MM.1S (cell line): ENCODE measurements at regions not wholly inside any gene's neighbourhood (a gene's known extent, or its start where the extent isn't known, plus 50 kb on each side); places are given as distances from the start of the nearest gene placed in this dataset.

Experiments used
- DNase-seq: peaks from one replicate; pipeline ENCODE4 v3.0.0-alpha.2; 2015
- H2AFZ ChIP-seq: fragments of 300-600 bp; sonication (generic); 2 replicates; pipeline ENCODE4 v1.6.0; 2016; ENCODE audit warnings: antibody characterized with exemption, low read length
- H3F3A ChIP-seq: fragments of 300-600 bp; sonication (generic); 2 replicates; pipeline ENCODE4 v1.6.1; 2016; ENCODE audit warnings: mild to moderate bottlenecking, antibody characterized with exemption, low read length, moderate library complexity, mixed read lengths; ENCODE audit not compliant: insufficient read depth
- H3K27ac ChIP-seq: fragments of 300-600 bp; sonication (generic); 2 replicates; pipeline ENCODE4 v1.5.1; 2016; ENCODE audit warnings: mild to moderate bottlenecking, low read length
- H3K27me3 ChIP-seq: fragments of 300-600 bp; sonication (generic); replicated peaks from 2 replicates; pipeline ENCODE4 v1.6.0; 2016; ENCODE audit warnings: low read length; ENCODE audit not compliant: insufficient read depth
- H3K36me3 ChIP-seq: fragments of 300-600 bp; sonication (generic); replicated peaks from 2 replicates; pipeline ENCODE4 v1.6.1; 2016; ENCODE audit warnings: mild to moderate bottlenecking, low read length, mixed read lengths; ENCODE audit not compliant: insufficient read depth
- H3K4me1 ChIP-seq: fragments of 300-600 bp; sonication (generic); 2 replicates; pipeline ENCODE4 v1.6.1; 2016; ENCODE audit warnings: low read length, mixed read lengths
- H3K4me2 ChIP-seq: fragments of 300-600 bp; sonication (generic); 2 replicates; pipeline ENCODE4 v1.6.0; 2016; ENCODE audit warnings: low read depth, low read length
- H3K4me3 ChIP-seq: fragments of 300-600 bp; sonication (generic); 2 replicates; pipeline ENCODE4 v1.5.1; 2016; ENCODE audit warnings: low read length, mixed read lengths
- H3K79me2 ChIP-seq: fragments of 300-600 bp; sonication (generic); 2 replicates; pipeline ENCODE4 v1.6.1; 2016; ENCODE audit warnings: mixed run types, low read length, mixed read lengths
- H3K9ac ChIP-seq: fragments of 300-600 bp; sonication (generic); 2 replicates; pipeline ENCODE4 v1.6.1; 2016; ENCODE audit warnings: low read length, mixed read lengths
- H3K9me2 ChIP-seq: fragments of 300-600 bp; sonication (generic); replicated peaks from 2 replicates; pipeline ENCODE4 v1.6.1; 2016; ENCODE audit warnings: mild to moderate bottlenecking, low read length, mixed read lengths; ENCODE audit not compliant: insufficient read depth
- H3K9me3 ChIP-seq: fragments of 300-600 bp; sonication (generic); replicated peaks from 2 replicates; pipeline ENCODE4 v1.6.1; 2016; ENCODE audit warnings: mild to moderate bottlenecking, low read length, mixed read lengths; ENCODE audit not compliant: insufficient read depth
- H4K20me1 ChIP-seq: fragments of 300-600 bp; sonication (generic); 2 replicates; pipeline ENCODE4 v1.6.1; 2016; ENCODE audit warnings: mild to moderate bottlenecking, low read length, moderate library complexity, mixed read lengths; ENCODE audit not compliant: insufficient read depth
- EZH2 ChIP-seq: fragments of 300-600 bp; sonication (generic); optimal IDR thresholded peaks from 2 replicates; pipeline ENCODE3; 2017; ENCODE audit warnings: low read depth, mild to moderate bottlenecking, antibody characterized with exemption, low read length, mixed read lengths
- EZH2phosphoT487 ChIP-seq: fragments of 300-600 bp; sonication (generic); IDR thresholded peaks from 2 replicates; pipeline ENCODE4 v1.6.1; 2018; ENCODE audit warnings: antibody characterized with exemption, low read length
- TF ChIP-seq, protein P1 (sequence below): fragments of 300-600 bp; sonication (generic); IDR thresholded peaks from 2 replicates; pipeline ENCODE4 v1.5.1; 2016; ENCODE audit warnings: antibody characterized with exemption, low read length, mixed read lengths

DNA sequence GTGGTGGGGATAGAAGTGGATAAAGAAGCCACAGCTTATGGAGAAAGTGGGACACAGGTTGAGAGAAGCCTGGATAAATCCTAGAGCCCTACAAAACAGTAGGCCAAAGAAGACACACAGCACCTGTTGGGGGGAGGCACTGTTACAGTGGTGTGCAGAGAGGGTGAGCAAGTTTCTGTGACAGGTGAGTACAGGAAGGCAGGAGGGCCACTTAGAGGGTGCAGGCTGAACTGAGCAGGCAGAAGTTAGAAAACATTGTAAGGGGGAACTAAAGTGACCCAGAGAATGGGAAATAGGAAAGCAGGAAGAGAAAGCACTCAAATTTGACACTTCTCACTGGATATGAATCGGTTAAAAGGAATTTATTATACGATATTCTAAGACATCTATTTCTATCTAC, 146.1 kb upstream of the TMCO5A start:
- no peak overlapping the region for H3K4me3 ChIP-seq
- H3K9ac ChIP-seq = no peak overlapping the region
- H4K20me1 ChIP-seq = no peaks in the 10 kb centered on the region
- H3F3A ChIP-seq = no peaks in the 10 kb centered on the region
- no peak overlapping the region for H3K27ac ChIP-seq
- H2AFZ ChIP-seq = no peak overlapping the region
- TF ChIP-seq EZH2 (no peak), EZH2phosphoT487 (no peak)
- TF ChIP-seq, protein P1, sequence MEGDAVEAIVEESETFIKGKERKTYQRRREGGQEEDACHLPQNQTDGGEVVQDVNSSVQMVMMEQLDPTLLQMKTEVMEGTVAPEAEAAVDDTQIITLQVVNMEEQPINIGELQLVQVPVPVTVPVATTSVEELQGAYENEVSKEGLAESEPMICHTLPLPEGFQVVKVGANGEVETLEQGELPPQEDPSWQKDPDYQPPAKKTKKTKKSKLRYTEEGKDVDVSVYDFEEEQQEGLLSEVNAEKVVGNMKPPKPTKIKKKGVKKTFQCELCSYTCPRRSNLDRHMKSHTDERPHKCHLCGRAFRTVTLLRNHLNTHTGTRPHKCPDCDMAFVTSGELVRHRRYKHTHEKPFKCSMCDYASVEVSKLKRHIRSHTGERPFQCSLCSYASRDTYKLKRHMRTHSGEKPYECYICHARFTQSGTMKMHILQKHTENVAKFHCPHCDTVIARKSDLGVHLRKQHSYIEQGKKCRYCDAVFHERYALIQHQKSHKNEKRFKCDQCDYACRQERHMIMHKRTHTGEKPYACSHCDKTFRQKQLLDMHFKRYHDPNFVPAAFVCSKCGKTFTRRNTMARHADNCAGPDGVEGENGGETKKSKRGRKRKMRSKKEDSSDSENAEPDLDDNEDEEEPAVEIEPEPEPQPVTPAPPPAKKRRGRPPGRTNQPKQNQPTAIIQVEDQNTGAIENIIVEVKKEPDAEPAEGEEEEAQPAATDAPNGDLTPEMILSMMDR = no peak
- no peaks in the 10 kb centered on the region for H3K79me2 ChIP-seq
- no peaks in the 10 kb centered on the region for H3K36me3 ChIP-seq
- no peaks in the 10 kb centered on the region for H3K27me3 ChIP-seq
- no peaks in the 10 kb centered on the region for H3K9me3 ChIP-seq
- H3K4me1 ChIP-seq = no peaks in the 10 kb centered on the region
- DNase-seq = no peak
- no peaks in the 10 kb centered on the region for H3K9me2 ChIP-seq
- no peak overlapping the region for H3K4me2 ChIP-seq

DNA sequence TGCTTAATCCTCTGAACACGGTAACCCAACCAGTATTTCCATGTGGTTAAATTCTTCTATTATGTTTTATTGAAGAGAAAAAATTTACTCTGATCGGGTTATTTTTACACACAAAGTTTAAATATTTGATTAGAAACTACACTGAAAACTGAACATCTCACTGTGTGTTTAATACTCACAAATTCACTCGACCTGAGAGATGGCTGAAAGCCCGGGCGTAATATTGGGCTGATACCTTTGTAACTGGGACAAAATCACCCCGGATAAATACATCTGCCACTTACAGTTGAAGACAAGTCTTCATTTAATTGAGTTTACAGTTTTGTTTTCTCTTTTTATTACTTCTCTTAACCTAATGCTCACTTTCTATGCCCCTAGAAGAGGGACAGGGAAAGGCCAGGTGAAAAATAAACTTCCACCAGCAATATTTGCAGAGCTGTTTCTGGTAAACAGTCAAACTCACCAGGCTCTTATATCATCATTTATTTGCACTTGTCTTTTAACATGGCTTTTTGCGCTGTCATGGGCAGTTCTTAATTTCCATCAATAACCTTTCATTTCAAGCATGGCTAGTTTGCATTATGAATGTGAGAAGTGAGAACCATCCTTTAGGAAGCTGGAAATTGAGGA, 145.6 kb upstream of the TMCO5A start:
- no peaks in the 10 kb centered on the region for H3K9me3 ChIP-seq
- H3K27ac ChIP-seq = no peak overlapping the region
- no peak overlapping the region for H3K4me3 ChIP-seq
- H3K4me1 ChIP-seq = no peaks in the 10 kb centered on the region
- H4K20me1 ChIP-seq = no peaks in the 10 kb centered on the region
- no peak overlapping the region for H3K4me2 ChIP-seq
- no peak overlapping the region for H2AFZ ChIP-seq
- TF ChIP-seq EZH2 (no peak), EZH2phosphoT487 (no peak)
- TF ChIP-seq, protein P1 = no peak
- no peaks in the 10 kb centered on the region for H3K27me3 ChIP-seq
- H3F3A ChIP-seq = no peaks in the 10 kb centered on the region
- H3K79me2 ChIP-seq = no peaks in the 10 kb centered on the region
- no peak for DNase-seq
- H3K36me3 ChIP-seq = no peaks in the 10 kb centered on the region
- H3K9me2 ChIP-seq = no peaks in the 10 kb centered on the region
- no peak overlapping the region for H3K9ac ChIP-seq

DNA sequence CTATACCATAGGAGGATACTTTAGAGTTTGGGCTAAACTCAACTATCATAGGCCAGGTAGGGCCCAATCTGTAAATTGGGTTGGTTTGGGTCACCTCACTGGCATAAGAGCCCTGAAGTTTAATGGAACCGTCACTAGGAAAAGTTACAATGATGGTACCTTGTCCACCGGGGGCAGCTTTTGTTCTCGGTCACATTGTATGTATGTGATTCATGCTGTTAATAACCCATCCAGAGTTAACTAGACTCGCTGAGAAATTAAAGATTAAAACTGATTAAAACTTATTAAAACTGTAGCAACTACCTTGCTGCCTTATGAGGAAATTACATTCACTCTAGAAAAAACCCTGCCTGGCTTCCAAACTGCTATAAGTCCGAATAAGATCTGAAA, 145.0 kb upstream of the TMCO5A start:
- Histone ChIP-seq H3K9ac (no peak overlapping the region), H3K9me2 (no peaks in the 10 kb centered on the region), H3K4me2 (no peak overlapping the region), H4K20me1 (no peaks in the 10 kb centered on the region), H3K4me3 (no peak overlapping the region), H3K4me1 (no peaks in the 10 kb centered on the region), H3F3A (no peaks in the 10 kb centered on the region), H2AFZ (no peak overlapping the region), H3K27ac (no peak overlapping the region), H3K9me3 (no peaks in the 10 kb centered on the region), H3K36me3 (no peaks in the 10 kb centered on the region), H3K27me3 (no peaks in the 10 kb centered on the region), H3K79me2 (no peaks in the 10 kb centered on the region)
- DNase-seq = no peak
- TF ChIP-seq, protein P1 = no peak
- TF ChIP-seq EZH2 = no peak
- TF ChIP-seq EZH2phosphoT487 = no peak
